HG03025 (cell line): ENCODE measurements at regions not wholly inside any gene's neighbourhood (a gene's known extent, or its start where the extent isn't known, plus 50 kb on each side); places are given as distances from the start of the nearest gene placed in this dataset.

Source experiments
- ATAC-seq: cut with Tn5 transposase; IDR thresholded peaks from one replicate; pipeline ENCODE4 v1.9.1; 2021; ENCODE audit warnings: mild to moderate bottlenecking, moderate library complexity; ENCODE audit not compliant: unreplicated experiment, low FRiP score

DNA sequence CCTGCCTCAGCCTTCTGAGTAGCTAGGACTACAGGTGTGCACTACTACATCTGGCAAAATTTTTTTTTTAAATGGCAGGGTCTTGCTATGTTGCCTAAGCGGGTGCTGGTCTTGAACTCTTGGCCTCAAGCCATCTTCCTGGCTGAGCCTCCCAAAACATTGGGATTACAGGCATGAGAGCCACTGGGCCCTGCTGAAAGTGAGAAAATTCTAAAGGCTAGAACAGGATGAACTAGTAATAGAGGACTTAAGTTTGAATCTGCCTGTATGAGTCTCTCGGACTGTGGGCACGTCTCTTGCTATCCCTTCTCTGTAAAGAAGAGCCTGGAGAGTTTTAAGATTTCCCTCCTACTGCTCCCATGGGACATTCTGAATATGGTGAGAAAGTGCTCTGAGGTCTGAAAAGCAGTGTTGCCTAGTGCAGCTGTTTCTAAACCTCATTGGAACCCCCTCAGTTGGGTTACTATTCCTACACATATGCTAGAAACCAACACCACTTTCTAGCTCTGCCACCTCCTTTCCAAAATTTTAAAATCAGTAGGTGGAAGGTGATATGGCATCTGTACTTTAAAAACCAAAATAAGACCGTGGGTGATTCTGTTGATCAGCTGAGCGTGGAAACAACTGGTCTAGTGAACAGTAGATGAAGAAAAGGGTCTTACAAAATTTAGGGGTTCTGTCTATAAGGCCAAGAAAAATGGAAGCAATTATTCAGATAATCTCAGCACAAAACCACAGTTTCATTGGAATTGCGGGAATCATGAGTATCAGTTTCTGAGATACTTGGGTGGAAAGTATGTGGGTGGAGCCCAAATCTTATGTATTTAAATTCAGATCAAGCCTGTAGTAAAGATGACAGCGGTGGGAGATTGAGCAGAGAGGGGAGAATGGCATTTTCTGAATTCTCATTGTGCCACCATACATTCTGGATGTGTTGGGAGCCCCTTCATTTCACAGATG lies 259.8 kb upstream of the CXCR4 start:
- ATAC-seq = no peak

DNA sequence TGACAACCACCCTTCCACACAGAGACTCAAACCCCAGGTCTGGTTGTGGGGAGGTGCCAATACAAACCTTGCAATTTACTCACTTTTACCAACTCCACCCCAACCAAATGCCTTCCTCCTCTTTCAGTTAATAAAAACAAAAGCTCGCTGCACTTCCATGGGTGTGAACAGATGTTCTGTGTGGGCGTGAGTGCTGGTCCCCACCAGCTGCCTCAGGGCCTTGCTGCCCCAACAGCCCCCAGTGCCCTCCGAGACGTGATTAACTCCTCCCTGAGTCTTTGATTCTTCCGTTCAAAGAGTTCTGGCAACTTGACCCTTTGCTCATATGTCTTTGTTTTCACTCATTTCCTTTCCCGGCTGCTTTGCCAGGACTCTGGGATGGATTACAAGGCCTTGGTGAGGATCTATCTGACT lies 258.9 kb upstream of the CXCR4 start:
- ATAC-seq = no peak

DNA sequence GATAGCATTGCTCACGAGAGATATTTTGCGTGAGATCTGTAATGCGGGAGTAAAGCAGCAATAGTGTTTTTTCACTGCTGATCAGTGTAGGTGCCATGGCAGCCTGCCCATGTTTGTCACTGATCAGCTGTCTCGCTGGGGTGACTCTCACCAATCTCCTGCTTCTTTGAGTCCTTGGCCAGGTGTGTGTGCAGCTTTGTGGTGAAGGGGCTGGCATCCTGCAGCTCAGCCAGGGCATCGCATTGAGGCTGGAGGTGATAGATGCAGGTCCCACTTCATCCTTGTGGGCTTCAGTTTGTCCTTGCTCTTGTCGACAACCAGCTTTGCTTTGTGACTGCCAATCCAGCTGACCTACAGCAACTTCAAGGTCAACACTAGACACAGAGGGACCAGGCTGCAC lies 258.3 kb upstream of the CXCR4 start:
- no peak for ATAC-seq

DNA sequence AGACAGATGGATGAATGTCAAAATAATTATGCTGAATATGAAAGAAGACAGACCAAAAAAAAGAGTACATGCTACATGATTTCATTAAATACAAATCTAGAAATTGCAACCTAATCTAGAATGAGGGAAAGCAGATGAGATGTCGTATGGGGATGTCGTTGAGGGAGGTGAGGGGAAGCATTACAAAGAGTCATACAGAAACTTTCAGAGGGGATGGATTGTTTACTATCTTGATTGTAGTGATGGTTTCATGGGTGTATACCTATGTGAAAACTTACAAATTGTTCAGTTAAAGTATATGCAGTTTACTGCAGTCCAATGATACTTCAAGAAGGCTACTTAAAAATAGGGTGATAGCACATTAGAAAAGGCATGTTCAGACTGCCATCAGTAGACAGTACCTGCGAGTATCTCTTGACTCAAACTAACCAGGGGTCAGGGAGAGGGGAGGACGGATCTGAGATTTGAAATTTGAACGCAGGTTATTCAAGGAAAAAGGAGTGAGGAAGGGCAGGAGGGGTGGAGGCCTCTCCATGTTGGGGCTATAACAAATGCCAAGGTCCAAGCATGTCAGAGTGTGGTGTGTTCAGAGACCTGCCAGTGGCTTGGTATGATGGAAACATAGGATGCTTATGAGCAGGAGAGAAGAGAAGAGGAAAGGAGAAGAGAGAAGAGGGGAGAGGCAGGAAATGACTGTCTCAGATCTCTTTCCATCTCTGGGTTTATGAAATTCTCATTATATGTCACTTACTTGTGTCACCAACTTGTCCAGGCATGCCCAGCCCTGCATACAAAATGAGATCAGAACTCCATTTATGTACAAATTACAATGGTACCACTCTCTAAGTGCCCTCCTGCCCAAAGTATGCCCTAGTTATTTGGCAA lies 257.3 kb upstream of the CXCR4 start:
- peak; percentile 47 for ATAC-seq

DNA sequence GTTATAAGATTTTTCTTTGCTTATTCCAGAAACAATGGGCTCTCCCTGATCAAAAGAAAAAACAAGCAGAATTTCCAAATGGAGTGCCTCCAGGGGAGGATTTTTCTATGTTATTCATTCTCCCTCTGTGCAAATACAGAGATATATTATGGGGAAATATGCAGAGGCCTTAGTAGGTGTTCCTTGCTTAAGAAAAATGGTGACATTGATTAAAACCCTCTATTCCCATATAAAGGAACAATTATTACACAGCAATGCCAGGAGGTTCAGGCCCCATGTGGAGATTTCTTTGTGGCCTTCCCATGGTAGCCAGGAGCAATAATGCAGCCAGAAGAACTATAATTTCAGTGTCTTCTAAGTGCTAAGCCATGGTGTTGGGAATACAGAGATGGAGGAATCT lies 255.9 kb upstream of the CXCR4 start:
- ATAC-seq = no peak

DNA sequence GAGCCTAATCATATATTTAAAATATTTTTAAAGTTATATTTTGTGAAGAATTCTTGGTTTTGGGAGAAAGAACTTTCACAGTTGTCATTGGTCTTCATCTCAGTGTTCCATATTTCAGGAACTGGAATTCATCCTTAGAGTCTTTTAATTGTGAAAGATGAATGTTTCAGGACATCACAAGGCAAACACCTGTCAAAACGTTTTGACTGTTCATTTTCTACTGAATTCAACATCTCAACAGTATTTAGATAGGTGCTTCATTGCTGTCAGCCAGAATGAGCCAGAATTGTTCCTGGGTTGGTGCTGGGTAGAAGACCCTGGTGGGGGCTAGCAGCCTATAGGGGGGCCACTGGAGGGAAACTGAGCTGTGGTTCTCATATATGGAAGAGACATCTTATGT lies 255.1 kb upstream of the CXCR4 start:
- ATAC-seq = no peak

DNA sequence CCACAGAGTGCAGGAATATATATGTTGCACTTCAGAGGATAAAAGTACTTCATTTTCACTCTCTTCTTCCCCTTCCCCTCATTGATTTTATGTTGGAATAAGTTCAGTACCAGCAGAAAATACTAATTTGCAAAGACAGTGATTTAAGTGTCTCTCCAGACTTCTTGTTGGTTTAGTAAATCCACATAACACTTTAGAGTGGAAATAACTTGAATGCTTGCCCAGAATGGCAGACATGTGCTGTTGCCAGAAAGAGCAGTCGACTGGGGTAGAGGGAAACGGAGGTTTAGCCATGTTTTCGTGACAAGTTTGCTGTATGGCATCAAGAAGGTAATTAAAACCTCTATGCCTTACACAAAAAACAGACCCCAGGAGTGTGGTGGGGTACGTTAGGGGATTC lies 246.0 kb upstream of the CXCR4 start:
- no peak for ATAC-seq

DNA sequence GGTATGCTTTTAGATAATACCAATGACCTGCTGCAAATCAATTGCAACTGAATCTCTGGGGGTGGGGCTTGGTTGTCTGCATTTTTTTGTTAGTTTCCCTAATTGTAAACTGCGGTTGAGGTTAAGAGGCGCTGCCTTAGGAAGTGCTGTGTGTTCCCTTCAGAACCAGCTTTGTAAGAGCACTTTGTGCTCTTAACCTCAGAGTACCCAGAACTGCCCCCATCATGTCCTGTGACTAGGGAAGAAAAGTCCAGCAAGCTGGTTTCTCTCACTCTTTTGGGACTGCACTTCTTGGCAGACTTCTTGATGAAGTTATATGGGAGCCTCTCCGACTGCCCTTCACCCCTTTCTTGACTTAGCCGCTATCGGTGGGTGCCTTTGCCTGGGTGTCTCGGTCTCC lies 245.5 kb upstream of the CXCR4 start:
- no peak for ATAC-seq

DNA sequence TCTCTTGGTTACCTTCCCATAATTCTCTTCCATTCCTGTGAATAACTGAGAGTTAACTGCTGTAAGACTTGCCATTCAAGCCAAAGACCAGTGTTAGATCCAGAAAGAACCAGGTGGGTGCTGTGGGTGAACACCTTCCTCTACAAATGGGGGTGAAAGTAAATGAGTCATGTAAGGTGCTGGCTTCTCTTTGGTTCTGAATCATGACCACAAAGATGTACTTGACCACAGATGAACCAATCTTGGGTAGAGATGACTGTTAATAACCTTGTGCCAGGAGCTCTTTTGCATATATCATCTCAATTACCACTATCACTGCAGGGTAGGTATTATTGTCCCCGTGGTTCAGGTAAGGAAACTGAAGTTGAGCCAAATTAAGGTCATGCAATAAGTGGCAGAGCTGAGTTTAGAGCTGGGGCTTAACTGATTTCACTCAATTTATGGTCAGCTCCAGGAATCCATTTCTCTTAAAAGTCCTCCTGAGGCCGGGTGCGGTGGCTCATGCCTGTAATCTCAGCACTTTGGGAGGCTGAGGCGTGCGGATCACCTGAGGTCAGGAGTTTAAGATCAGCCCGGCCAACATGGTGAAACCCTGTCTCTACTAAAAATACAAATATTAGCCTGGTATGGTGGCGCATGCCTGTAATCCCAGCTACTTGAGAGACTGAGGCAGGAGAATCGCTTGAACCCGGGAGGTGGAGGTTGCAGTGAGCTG lies 244.9 kb upstream of the CXCR4 start:
- ATAC-seq = peak; percentile 84

DNA sequence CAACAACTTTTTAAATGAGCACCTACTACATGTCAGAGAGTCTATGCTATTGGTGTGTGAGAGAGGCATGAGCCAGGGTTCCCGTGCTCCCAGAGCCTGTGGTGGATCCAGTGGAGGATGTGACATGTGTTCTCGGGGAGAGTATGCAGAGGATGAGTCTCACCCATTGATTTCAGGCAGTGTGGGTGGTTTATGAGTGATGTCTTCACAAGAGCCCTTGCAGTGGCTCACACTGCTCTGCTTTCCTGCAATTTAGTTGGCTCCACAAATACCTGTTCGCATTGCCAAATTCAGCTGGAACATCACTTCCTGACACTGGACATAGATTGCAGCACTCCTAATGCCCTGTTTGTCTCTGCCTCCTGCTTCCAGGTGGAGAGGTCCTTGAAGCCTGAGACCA lies 243.6 kb upstream of the CXCR4 start:
- ATAC-seq = no peak

DNA sequence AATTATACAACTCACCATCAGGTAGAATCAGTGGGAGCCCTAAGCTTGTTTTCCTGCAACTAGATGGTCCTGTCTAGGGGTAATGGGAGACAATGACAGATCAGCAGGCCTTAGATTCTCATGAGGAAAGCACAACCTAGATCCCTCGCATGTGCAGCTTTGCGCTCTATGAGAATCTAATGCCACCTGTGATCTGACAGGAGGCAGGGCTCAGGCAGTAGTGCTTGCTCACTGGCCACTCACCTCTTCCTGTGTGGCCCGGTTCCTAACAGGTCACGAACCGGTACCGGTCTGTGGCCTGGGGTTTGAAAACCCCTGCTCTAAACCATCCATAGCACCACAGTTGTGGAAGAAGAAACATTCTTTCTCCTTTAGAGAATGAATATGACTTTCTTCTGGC lies 242.8 kb upstream of the CXCR4 start:
- no peak for ATAC-seq

DNA sequence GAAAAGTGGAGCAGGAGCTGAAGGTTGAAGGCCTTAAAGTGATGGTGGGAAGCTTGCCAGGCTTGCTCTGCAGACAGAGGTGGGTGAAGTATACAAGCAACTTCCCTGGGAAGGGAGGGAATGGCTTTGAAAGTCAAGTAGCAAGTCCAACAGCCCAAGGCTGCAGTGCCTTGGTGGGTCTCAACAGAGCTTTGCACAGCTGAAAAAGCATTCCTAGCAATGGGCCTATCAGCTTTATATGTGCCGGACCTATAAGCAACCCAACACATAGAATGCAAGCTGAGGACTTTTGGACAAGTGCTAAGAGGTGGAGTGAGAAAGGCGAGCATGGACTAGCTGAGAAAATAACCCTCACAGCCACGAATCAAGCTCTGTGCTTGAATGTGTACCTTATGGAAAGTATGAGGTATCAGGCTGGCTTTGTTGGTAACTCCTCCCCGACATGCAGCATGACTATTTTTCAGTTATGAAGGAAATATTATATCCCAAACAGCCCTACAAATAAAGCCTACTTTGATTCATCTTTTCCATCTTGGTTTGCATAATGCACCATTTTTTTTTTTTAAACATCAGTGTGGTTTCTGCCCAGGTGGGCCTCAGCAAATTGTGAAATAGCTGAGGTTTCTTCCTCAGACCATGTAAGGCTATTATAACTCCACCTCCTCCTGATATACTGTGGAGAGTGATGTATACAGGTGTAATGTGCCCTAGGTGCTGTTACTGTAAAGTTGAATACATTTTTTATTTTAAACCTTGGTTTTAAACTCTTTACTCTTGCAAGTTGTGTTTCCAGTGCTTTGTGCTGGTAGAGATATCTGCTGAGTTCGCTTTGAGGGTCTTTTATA lies 241.4 kb upstream of the CXCR4 start:
- ATAC-seq = no peak

DNA sequence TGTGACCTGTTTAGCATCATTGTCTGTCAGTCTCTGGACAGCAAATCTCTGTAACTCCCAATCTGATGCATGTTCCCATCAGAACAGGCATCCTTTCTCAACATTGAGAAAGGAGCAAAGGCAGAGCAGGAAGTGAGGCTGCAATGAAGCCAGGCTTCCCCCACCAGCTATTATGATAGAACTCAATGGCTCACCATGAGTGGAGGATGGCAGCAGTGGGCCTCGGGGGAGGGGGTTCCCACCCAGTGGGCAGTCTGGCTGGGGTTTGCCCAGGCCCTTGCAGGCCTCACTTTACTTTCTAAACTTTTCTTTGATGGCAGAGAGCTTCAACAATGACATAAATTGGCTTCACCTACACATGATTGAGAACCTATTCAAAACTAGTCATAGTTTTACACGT lies 240.6 kb upstream of the CXCR4 start:
- no peak for ATAC-seq

DNA sequence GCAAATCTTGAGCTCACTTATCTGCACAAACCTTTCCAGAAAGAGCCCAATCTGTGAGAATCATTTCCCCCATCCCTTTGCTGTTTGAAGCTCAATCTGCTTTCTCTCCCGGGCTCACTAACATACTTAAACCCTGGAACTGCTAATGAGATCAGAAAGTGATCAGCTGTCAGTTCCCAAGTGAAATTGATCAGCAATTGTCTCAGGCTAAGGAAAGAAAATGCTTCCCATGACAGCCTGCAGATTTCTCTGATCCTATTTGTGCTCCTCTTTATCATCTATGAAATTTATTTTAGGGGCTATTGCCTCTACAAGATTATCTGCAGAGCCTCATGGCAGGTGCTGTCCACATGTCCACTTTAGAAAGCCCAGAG lies 239.0 kb upstream of the CXCR4 start:
- ATAC-seq = no peak

DNA sequence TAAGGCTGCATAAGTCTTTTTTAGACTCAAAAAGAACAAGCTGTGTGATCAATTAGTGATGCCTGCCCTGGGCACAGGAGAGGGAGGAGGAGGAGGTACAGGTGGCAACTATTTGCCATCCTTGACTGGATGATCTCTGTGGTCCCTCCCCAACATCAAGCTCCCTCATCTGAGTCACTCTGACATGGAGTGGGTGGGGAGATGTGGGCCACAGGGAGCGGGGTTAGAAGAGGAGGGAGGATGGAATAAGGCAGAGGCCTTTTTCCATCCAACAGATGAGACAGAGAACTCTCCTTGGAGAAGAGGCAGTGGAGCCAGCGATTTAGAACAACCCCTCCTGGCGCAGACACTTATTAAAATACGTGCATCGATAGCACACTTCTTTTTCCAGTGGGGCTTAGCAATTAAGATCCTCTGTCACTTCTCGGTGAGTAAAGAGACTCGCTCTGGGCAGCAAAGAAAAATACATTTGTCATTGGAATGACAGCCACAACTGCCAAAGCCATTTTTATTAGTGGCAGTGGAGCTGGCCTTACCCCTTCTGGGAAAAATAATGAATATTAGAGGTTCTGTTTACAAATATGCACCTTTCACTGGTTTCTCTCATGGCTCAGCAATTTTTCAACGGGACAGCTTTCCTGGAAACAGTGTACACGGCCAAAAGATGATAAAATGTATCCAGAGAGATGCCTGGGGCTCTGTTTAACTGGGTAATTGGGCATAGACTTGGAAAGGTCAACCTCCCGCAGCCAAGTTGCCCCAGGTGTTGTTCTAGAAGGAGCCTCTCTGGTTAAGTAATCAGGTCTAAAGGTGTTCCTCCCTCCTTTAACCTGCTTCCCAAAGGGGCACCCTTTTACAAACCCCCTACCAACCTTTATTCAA lies 238.4 kb upstream of the CXCR4 start:
- ATAC-seq = no peak

DNA sequence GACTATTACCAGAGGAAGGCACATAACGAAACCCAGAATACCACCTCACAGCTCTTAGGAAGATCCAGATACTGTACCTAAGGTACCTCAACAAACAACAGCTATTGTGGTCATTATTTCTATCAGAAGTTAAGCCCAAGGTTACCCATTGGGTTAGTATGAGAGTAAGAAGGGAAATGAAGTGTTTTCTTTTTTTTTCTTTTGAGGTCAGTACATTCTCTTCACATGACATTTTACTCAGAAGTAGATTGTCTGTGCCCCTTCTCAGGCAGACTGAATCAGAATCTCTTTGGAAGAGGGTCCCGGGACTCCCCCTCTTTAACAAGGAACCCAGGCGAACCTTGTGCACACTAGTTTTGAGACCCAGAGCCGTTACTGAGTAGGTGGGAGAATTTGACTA lies 233.7 kb upstream of the CXCR4 start:
- ATAC-seq = no peak

DNA sequence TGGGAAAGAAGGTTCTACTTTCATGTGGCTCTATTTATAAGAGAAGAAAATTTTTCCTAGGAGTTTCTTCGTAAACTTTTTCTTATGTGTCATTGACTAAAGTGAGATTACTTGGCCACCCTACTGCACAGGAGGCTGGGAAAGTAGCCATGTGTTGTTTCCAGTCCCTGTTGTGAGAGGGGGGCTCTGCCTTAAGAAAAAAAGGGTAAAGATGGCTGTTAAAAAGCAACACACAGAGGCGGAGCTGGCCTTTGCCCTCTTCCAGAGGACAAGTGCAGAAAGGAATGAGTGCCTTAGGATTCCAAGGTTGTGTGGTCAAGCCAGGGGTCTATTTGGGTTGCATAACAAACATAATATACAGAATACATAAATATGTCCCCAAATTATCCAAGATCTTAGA lies 230.0 kb upstream of the CXCR4 start:
- ATAC-seq = no peak

DNA sequence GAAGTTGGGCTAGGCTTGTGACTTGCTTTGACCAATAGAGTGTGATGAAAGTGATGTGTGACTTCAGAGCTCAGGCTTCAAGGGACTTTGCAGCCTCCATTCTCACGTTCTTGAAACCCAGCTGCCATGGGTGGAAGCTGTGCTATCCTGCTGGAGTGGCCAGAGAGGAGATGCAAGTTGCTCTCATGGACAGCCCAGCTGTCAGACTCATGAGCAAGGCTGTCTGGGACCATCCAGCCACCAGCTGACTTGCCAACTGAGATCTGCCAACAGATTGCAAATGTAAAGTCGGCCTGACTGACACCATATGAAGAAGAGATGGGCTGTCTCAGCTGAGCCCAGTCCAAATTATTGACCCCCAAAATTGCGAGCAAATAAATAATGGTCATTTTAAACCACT lies 226.4 kb upstream of the CXCR4 start:
- no peak for ATAC-seq

DNA sequence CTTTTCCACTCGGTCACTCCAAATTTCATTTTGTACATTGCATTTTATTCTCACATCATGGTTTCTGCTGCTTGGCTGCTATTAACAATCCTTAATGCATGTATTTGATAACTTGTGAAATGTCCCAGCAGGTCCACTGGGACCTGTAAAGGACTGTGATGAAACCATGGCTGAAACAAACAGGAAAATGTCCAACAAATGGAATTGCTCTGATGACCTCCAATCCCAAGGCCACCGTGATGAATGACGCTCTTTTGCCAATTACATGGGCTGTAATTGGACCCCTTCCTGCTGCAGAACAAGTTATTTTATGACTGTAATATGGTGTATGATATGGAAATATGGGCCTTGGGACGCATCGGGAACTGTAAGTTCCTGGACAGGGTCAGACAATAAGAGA lies 224.2 kb upstream of the CXCR4 start:
- ATAC-seq = no peak
